ENCODE measurements at regions not wholly inside any gene's neighbourhood (a gene's known extent, or its start where the extent isn't known, plus 50 kb on each side); places are given as distances from the start of the nearest gene placed in this dataset.

- DNase-seq (ENCODE audit: insufficient read length, low spot score) (no peak), FAIRE-seq (no peak)
Measured at GRCh38 chr22:47899894-47900293, 1137.4 kb downstream of the TBC1D22A start.

GRCh38 chr22:47898946-47899345, 1136.5 kb downstream of the TBC1D22A start:
- DNase-seq (ENCODE audit: insufficient read length, low spot score): no peak
- TF ChIP-seq TAF1 (IDR thresholded peaks at IDR 0.05; ENCODE audit: low read depth, low read length): no peak
- no peak for TF ChIP-seq POLR2AphosphoS5 (IDR thresholded peaks at IDR 0.05; ENCODE audit: low read depth, low read length)
- no peak for TF ChIP-seq POLR2A (IDR thresholded peaks at IDR 0.05; ENCODE audit: low read depth, low read length)
- no peak for TF ChIP-seq PAX5 (IDR thresholded peaks at IDR 0.05; ENCODE audit: insufficient read depth, low read length, severe bottlenecking)
- no peak for TF ChIP-seq POU2F2 (IDR thresholded peaks at IDR 0.05; ENCODE audit: low read depth, low read length)
- no peak for TF ChIP-seq SPI1 (IDR thresholded peaks at IDR 0.05; ENCODE audit: low read depth, low read length)
- no peak for FAIRE-seq

More at GRCh38 chr22:47899894-47900293, 1137.4 kb downstream of the TBC1D22A start:
- no peak for TF ChIP-seq POLR2A (IDR thresholded peaks at IDR 0.05; ENCODE audit: low read depth, low read length)
- TF ChIP-seq POU2F2 (IDR thresholded peaks at IDR 0.05; ENCODE audit: low read depth, low read length): no peak
- TF ChIP-seq SPI1 (IDR thresholded peaks at IDR 0.05; ENCODE audit: low read depth, low read length): no peak
- no peak for TF ChIP-seq TAF1 (IDR thresholded peaks at IDR 0.05; ENCODE audit: low read depth, low read length)
- TF ChIP-seq PAX5 (IDR thresholded peaks at IDR 0.05; ENCODE audit: insufficient read depth, low read length, severe bottlenecking): no peak
- TF ChIP-seq POLR2AphosphoS5 (IDR thresholded peaks at IDR 0.05; ENCODE audit: low read depth, low read length): no peak

DNA sequence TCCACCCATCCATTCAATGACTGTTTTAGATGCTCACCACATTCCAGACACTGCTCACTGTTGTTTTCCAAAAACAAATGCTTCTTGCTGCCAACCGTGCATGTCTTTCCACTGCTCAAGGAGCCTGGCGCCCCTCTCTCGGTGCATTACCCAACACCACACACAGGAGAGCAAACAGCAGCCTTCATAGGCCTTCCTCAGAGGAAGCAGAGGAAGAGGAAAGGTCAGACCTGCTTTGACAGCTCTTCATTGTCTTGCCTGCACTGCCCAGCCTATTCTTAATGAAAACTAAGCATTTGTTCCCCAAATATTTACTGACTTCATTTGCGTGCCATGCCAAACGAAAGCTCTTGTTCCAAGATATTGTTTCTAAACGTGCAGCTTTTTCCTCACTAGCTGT, 1129.2 kb downstream of the TBC1D22A start:
- no peak for TF ChIP-seq POU2F2 (IDR thresholded peaks at IDR 0.05; ENCODE audit: low read depth, low read length)
- no peak for TF ChIP-seq POLR2AphosphoS5 (IDR thresholded peaks at IDR 0.05; ENCODE audit: low read depth, low read length)
- TF ChIP-seq POLR2A (IDR thresholded peaks at IDR 0.05; ENCODE audit: low read depth, low read length): no peak
- FAIRE-seq: no peak

GRCh38 chr22:47888817-47889216, 1126.4 kb downstream of the TBC1D22A start:
- FAIRE-seq: no peak
- DNase-seq (ENCODE audit: insufficient read length, low spot score): no peak
- TF ChIP-seq TAF1 (IDR thresholded peaks at IDR 0.05; ENCODE audit: low read depth, low read length) (no peak), POLR2A (IDR thresholded peaks at IDR 0.05; ENCODE audit: low read depth, low read length) (no peak), PAX5 (IDR thresholded peaks at IDR 0.05; ENCODE audit: insufficient read depth, low read length, severe bottlenecking) (no peak), POU2F2 (IDR thresholded peaks at IDR 0.05; ENCODE audit: low read depth, low read length) (no peak), SPI1 (IDR thresholded peaks at IDR 0.05; ENCODE audit: low read depth, low read length) (no peak), POLR2AphosphoS5 (IDR thresholded peaks at IDR 0.05; ENCODE audit: low read depth, low read length) (no peak)

More for the DNA sequence above, 1129.2 kb downstream of the TBC1D22A start:
- DNase-seq (ENCODE audit: insufficient read length, low spot score): no peak

DNA sequence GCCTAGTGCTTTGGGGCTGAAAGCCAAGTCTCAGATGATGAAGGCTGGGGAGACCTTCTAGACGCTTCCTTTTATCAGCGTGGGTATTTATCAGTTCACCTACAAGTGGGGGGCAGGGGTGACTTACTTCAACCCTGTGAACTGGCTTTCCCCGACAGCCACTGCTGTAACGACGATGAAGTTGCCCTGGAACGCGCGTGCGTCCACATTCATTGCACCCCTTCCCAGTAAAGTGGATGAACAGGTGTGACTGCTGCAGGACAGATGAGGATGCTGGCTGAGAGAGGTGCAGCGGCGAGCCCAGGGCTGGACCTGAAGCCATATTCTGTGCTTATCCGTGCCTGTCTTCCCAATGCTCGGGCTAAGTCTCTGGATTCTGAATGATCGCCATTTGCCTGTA, 1122.3 kb downstream of the TBC1D22A start:
- no peak for FAIRE-seq
- DNase-seq (ENCODE audit: insufficient read length, low spot score): no peak
- TF ChIP-seq SPI1 (IDR thresholded peaks at IDR 0.05; ENCODE audit: low read depth, low read length) (no peak), POU2F2 (IDR thresholded peaks at IDR 0.05; ENCODE audit: low read depth, low read length) (no peak), POLR2A (IDR thresholded peaks at IDR 0.05; ENCODE audit: low read depth, low read length) (no peak), PAX5 (IDR thresholded peaks at IDR 0.05; ENCODE audit: insufficient read depth, low read length, severe bottlenecking) (no peak), POLR2AphosphoS5 (IDR thresholded peaks at IDR 0.05; ENCODE audit: low read depth, low read length) (no peak), TAF1 (IDR thresholded peaks at IDR 0.05; ENCODE audit: low read depth, low read length) (no peak)

GRCh38 chr22:47884200-47884599, 1121.8 kb downstream of the TBC1D22A start:
- no peak for DNase-seq (ENCODE audit: insufficient read length, low spot score)
- FAIRE-seq: no peak
- TF ChIP-seq TAF1 (IDR thresholded peaks at IDR 0.05; ENCODE audit: low read depth, low read length): no peak
- TF ChIP-seq POLR2AphosphoS5 (IDR thresholded peaks at IDR 0.05; ENCODE audit: low read depth, low read length): no peak
- TF ChIP-seq PAX5 (IDR thresholded peaks at IDR 0.05; ENCODE audit: insufficient read depth, low read length, severe bottlenecking): no peak
- no peak for TF ChIP-seq SPI1 (IDR thresholded peaks at IDR 0.05; ENCODE audit: low read depth, low read length)
- no peak for TF ChIP-seq POLR2A (IDR thresholded peaks at IDR 0.05; ENCODE audit: low read depth, low read length)
- no peak for TF ChIP-seq POU2F2 (IDR thresholded peaks at IDR 0.05; ENCODE audit: low read depth, low read length)

DNA sequence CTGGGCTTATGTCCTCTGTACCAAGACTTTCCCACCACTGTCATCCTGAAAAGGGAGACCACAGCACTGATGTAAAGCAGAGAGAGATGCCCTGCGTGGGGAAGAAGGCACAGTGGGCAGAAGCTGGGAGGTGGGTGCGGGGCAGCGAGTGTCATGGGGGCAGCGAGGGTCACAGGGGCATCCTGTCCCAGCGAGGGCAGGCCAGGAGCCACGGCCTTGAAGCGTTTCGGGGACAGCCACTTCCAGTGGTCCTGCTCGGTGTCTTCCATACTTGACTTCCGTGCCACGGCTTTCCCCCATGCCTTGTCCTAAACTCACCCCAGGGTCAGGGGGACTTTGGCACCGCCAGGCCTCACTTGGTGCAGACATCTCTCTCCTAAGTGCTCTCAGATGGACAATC, 1121.3 kb downstream of the TBC1D22A start:
- no peak for DNase-seq (ENCODE audit: insufficient read length, low spot score)
- TF ChIP-seq SPI1 (IDR thresholded peaks at IDR 0.05; ENCODE audit: low read depth, low read length) (no peak), POLR2AphosphoS5 (IDR thresholded peaks at IDR 0.05; ENCODE audit: low read depth, low read length) (no peak), TAF1 (IDR thresholded peaks at IDR 0.05; ENCODE audit: low read depth, low read length) (no peak), PAX5 (IDR thresholded peaks at IDR 0.05; ENCODE audit: insufficient read depth, low read length, severe bottlenecking) (no peak), POLR2A (IDR thresholded peaks at IDR 0.05; ENCODE audit: low read depth, low read length) (no peak), POU2F2 (IDR thresholded peaks at IDR 0.05; ENCODE audit: low read depth, low read length) (no peak)
- FAIRE-seq: no peak

DNA sequence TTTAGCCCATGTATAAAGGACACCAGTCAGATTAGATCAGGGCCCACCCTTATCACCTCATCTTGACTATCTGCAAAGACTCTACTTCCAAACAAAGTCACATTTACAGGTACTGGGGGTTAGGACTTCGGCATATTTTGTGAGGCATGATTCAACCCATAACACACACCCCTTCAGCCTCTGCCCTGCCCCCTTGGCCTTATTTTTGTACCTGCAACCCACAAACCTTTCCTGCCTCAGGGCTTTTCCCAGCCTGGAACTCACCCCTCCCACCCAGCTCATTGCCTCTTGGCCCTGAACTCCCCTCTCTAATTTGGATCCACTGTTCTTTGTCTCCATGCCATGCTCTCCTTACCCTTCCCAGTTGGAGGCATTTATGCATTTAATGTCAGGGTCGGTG, 1116.9 kb downstream of the TBC1D22A start:
- no peak for TF ChIP-seq SPI1 (IDR thresholded peaks at IDR 0.05; ENCODE audit: low read depth, low read length)
- no peak for TF ChIP-seq POLR2AphosphoS5 (IDR thresholded peaks at IDR 0.05; ENCODE audit: low read depth, low read length)
- no peak for TF ChIP-seq PAX5 (IDR thresholded peaks at IDR 0.05; ENCODE audit: insufficient read depth, low read length, severe bottlenecking)
- TF ChIP-seq POLR2A (IDR thresholded peaks at IDR 0.05; ENCODE audit: low read depth, low read length): no peak
- TF ChIP-seq TAF1 (IDR thresholded peaks at IDR 0.05; ENCODE audit: low read depth, low read length): no peak
- no peak for TF ChIP-seq POU2F2 (IDR thresholded peaks at IDR 0.05; ENCODE audit: low read depth, low read length)
- FAIRE-seq (no peak), DNase-seq (ENCODE audit: insufficient read length, low spot score) (no peak)

DNA sequence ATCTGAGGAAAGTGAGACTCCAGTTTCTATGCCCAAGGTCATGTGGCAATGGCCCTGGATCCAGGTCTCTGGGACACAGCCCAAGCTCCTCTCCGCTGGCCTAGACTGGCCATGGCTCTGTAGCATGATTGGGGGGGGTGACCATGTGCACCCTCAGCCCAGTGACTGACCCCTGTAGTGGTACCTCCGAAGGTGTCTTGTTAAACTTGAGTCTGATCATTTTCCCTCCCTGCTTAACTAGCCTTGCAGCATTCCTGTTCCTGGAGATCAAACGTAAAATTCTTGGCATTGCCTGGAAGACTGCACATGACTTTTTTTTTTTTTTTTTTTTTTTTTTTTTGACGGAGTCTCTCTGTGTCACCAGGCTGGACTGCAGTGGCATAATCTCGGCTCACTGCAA, 1116.0 kb downstream of the TBC1D22A start:
- DNase-seq (ENCODE audit: insufficient read length, low spot score): no peak
- TF ChIP-seq SPI1 (IDR thresholded peaks at IDR 0.05; ENCODE audit: low read depth, low read length): no peak
- no peak for TF ChIP-seq TAF1 (IDR thresholded peaks at IDR 0.05; ENCODE audit: low read depth, low read length)
- no peak for TF ChIP-seq PAX5 (IDR thresholded peaks at IDR 0.05; ENCODE audit: insufficient read depth, low read length, severe bottlenecking)
- TF ChIP-seq POU2F2 (IDR thresholded peaks at IDR 0.05; ENCODE audit: low read depth, low read length): no peak
- TF ChIP-seq POLR2A (IDR thresholded peaks at IDR 0.05; ENCODE audit: low read depth, low read length): no peak
- TF ChIP-seq POLR2AphosphoS5 (IDR thresholded peaks at IDR 0.05; ENCODE audit: low read depth, low read length): no peak
- no peak for FAIRE-seq

Measured in GM12891 (cell line).